Stimulated activated CD4-positive, alpha-beta T cell treated with anti-CD3 and anti-CD28 coated beads, Interleukin-2, amount 100 ng/mL, for 48 hours (primary cell): ENCODE measurements at regions not wholly inside any gene's neighbourhood (a gene's known extent, or its start where the extent isn't known, plus 50 kb on each side); places are given as distances from the start of the nearest gene placed in this dataset.

Source experiments
- DNase-seq, 2 donors: peaks; one replicate each; pipeline ENCODE4 v3.0.0-alpha.2; 2020

DNA sequence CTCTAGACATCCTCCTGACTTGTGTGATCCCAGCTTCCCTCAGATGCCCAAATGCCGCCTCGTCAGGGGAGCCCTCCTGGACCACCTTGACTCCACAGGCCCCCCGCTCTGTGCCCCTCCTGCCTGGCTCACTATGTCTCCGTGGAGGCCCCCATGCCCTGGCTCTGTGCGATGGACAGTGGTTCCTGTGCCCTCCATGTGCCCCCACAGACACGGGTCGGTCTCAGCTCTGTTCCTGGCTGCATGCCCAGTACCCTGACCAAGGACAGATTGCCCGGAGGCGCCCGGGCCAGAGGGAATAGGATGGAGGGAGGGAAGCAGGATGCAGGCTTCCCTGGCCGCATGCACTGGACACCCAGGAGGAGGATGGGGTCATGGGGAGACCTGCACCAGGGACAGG is 1274.6 kb downstream of the BRD1 start:
- DNase-seq, result no peak

DNA sequence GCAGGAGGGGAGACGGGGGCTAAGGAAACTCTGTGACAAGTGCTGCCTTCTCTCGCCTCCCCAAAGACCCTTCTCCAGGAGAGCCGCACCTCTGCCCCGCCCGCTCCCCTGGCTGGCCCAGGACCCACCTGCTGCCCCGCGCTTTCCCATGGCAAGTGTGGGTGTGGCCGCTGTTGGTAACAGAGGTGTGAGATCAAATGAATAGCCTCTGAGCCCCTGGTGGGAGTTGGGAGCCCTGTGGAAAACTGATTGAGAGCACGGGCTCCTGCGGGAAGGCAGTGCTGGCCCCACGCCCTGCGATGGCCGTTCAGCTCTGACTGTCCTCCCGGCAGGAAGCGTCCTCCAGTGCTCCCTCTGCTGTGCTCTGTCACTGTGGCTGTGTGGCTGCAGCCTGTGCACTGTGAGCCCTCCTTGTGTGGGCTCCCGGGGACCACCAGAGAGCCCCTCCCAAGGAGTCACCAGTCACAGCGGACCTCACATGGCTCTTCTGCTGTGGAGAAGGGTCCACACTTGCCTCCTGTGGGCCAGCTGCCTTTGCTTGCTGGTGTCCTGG is 1275.9 kb downstream of the BRD1 start:
- no peak for DNase-seq

DNA sequence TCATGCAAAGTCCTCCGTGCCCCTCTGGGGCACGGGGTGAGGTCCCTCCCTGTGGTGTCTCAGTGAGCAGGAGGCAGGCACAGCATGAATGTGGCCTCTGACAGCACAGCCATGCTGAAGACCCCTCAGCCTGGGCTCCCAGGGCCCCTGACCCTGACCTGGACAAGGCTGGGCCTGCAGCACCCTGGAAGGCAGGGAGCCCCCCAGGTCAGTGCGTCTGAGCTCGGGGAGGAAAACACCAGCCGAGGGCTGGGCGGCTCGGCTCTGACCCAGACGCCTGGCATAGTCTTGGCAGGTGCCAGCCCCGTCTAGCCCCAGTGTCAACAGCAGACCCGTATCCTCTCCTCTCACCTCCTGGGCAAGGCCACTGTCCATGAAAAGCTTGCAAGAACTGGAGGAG is 1276.6 kb downstream of the BRD1 start:
- DNase-seq, result no peak

DNA sequence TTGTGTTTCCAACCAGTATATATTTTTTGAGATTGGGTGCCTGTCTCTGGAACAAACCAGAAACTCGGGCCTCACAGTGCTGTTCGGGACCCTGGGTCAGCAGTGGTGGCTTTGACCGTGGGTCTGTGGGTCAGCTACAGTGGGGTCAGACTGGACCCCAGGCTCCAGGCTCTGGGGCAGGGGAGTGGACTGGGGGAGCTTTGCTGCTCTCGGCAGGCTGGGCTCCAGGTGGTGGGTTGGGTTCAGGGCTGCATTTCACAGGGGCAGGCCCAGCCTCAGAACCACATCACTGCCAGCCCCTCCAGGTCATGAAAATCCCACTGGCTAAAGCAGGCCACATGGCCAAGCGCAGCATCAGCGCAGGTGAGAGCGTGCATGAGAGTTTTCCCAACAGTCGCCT is 1279.3 kb downstream of the BRD1 start:
- no peak for DNase-seq

DNA sequence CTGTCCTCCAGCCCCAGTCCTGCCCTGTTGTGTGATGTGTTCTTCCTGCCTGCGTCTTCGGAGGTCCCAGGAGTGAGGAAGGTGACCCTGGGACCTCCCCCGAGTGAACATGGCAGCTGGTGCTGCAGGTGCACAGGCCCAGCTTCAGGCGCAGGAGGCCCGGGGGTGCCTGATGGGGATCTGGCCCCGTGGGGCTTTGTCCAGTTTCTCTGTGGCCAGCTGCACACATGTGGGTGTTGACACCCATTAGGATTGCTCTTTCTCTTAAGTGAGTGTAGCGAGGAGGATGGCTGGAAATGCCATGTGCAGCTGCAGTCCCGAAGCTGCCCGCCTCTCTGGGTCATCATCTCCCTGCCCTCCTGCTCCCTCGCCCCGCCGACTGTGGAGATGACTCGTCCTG is 1279.7 kb downstream of the BRD1 start:
- DNase-seq, result no peak

DNA sequence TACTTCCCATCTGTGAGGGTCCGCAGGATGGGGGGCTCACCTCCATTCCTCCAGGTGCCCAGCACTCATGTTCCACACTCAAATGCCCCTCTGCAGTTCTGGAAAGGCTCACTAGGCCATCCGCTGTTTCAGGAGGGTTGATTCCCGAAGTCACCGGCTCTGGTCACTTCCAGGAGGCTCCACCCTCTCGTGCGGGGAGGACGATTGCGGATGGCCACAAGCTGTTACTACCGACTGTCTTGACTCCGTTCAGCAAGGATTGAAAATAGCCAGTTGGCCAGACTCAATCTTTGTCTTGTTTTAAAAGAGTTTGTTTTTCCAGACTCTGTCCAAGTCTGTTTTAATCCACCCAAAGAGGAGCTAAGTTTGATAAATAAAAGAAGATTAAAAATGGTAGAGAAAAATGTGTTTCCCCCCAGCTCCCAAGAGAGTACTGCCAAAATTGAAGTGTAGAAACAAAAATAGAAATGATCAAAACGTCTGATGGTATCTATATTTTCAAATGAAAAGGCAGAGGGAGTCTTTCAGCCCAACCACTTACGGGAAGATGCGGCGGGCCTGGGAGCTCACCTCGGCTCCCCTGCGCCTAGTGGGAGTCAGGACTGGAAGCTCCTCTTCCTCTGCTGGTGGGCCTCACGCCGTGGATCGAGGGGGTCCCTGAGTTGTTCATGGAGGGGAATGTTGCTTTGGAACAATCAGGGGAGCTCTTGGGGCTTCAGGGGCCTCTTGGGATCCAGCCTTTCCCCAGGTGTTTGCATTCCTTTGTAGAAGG is 1280.8 kb downstream of the BRD1 start:
- no peak for DNase-seq

DNA sequence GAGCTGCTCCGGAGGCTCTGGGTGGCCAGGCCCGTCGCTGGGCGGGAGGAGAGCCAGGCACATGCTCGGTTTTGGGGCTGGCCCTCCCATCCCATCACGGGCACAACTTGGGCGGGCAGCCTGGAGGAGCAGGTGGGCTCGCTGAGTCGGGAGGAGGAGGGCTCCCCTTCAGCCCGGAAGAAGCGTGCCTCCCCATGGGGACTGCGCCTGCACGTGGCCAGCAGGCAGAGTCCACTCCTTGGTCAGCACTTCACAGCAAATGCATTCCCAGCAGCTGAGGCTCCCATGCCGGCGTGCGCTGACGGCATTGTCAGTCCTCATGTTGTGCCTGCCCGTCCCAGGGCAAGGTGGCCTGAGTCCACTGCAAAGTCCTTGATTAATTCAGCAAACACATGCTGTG is 1281.7 kb downstream of the BRD1 start:
- DNase-seq, result no peak

DNA sequence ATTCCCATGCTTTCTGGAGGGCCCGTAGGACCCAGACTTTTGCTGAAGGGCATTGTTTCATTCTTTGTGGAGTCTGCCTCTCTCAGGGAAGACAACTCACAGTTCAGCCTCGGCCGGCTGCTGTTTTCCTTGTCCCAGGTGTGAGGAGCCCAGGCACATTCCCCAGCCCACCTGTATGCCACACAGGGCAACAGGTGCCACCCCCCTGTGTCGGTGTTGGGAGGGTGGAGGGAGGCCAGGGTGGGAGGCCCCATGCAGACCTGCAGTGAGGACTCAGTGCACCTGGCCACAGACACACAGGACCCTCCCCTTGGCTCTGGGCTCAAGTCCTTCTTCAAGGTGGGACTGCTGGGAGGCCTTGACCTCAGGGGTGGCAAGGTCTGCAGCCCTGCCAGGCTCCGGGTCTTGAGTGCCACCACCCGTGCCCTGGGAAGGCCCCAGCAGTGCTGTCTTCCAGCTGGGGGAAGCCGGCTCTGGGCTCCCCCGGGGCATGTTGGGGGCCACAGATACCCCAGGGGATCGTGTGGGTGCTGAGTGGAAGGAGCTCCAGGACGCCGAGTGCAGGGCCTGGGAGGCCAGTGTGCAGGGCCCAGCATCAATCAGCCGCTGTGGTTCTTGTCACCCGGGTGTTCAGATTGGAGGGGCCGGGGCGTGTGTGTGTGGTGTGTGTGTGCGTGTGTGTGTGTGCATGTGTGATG is 1286.1 kb downstream of the BRD1 start:
- no peak for DNase-seq

DNA sequence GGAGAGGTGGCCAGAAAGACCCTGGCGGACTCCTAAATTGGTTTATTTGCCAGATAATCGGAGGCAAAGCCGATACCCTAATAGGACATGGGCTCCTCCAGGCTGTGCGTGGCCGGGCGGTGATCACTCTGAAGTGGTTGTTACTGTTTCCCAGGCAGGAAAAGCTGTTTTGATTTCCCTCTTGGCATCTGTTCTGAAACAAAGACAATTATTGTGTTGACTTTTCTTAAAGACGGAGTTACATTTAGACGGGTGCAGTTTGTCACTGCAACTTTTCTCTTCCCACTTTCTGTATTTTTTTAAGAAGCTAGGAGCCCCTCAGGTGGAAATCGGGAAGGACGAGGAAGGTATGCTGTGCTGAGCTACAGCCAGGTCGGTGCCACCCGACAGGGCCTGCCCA is 1288.4 kb downstream of the BRD1 start:
- DNase-seq, result no peak

DNA sequence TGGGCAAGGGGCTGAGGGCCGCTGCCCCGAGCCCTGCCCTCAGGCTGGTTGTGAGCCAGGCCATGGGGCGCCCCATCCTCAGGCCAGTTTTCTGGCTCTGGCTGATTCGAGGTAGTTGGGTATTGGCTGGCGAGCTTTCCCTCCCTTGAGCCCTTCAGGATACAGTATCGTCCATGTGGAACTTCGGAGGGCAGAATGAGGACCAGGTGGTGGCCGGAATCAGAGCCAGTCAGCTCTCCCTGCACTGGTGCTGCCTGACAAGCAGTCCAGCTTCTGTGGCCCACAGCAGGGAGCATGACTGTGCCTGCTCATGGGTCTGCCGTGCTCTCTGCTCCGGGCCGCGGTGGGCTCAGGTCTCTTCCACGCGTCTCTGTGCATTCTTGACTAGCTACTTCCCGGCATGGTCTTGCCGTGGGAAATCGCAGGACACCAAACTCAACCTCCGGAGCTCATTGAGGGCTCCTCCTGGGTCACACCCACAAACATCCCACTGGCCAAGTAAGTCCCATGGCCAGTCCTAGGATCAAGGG is 1289.3 kb downstream of the BRD1 start:
- no peak for DNase-seq

DNA sequence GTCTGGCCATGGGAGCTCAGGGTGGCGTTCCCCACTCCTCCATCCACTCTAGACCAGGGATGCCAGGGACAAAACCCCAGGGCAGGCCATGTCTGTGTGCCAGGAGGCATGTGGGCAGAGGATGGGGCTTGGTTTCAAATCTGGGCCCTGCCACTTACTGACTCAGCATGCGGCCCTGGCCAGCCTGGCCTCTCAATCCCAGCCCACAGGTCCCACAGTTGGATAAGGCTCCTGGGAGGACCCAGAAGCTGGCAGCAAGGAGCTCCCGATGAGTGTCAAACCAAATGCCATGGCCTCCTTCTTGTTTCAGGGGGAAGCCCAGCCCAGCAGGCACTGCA is 1290.4 kb downstream of the BRD1 start:
- no peak for DNase-seq

DNA sequence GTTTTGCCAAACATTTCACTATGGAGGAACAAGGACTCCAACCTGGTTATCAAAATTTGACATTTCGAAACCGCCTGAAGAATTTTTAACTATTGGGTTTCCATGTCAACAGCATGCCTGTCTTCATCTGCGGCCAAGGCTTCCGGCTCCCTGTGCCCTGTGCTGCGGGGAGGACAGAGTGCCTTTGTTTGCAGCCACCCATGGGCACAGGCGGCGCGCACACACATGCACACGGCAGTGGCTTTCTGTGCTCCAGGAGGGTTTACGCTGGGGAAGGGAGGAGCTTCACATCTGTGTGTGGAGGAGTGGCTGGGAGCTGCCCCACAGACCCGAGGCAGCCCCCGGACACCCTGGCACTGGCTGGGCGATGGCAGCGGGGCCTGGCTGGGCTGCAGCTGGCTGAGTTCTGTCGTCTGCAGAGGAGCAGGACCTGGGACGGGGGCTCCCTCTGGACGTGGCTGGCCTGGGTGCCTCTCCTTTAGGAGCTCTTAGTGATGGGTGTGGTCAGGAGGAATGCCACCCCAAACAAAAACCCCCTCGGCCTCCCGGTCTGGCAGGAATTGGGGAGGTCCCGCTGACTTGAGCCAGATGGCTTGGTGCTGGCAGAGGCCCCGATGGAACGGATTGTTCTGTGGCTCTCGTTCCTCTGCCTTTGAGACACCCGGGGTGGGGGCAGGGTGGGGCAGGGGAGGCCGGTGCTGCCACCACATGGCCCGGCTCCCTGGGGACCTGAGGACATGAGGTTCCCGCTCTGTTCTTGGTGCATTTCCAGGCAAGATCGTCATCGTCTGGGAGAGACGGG is 1290.9 kb downstream of the BRD1 start:
- DNase-seq, result no peak

DNA sequence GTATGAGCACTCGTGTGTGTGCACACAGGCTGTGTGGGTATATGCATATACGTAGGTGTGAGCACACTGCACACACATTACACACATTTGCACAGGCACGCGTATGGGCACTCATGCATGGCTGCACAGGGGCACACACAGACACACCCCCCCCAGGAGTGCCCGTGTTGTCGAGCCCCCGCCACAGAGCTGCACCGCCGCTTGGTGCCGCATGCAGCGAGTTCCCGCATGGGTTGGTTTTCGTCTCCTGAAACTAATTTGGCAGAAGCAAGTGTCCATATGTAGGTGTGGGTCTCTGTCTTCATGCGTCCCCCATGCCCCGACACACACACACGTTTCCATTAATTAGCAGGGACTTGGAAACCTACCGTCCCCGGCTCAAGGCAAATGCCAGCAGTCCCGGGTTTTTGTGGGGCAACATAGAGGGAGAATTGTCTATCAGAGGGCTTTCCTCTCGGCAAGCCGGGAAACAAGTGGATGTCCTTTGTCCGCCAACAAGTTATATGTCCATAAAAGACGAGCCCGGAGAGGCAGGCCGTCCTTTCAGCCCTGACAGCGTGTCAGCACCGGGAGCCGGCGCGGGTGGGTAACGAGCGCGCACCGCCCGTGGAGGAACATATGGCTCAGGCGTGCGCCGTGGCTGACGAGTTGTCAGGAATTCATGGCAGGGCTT is 1291.7 kb downstream of the BRD1 start:
- DNase-seq, result no peak

DNA sequence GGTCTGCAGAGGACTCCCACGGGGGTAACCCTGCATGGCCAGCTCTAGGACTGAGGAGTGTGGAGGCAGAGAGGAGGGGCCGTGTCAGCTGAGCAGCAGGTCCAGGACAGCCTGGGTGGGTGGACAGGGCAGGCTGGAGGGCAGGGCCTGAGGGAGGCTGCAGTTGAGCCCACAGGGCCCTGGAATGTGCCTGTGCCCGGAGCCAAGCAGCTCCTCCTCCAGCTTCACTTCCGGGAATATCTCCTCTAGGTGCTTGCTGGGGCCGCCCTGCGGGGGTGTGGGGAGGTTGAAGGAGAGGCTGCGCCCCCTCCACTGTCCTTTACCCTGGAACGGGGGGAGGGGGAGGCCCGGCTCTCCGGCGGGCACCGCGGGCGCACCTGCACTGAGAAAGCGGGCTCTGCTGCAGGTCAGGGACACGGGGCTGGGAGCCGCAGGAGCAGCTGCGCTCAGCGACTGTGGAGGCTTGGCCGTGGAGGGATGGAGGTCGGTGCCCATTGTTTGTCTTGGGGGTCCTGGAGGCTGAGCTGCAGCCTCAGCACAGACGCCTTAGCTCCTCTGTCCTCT is 1293.2 kb downstream of the BRD1 start:
- no peak for DNase-seq

DNA sequence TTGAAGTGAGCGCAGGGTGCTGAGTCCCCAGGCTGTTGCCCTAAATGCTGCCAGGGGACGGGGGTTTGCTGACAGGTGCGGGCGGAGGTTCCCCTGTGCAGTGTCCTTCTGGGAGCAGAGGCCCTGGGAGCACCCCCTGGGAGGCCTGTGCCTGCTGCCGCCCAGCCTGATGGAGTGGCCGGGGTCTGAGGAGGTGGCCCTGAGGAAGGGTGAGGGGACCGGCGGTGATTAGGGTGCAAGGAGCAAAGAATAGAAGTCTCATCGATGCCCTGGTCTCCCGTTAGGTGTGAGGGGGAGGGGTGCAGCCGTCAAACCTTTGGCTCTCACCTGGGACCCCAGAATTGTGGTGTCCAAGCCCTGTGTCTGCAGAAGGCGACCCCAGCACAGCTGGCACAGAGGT is 1294.7 kb downstream of the BRD1 start:
- no peak for DNase-seq

DNA sequence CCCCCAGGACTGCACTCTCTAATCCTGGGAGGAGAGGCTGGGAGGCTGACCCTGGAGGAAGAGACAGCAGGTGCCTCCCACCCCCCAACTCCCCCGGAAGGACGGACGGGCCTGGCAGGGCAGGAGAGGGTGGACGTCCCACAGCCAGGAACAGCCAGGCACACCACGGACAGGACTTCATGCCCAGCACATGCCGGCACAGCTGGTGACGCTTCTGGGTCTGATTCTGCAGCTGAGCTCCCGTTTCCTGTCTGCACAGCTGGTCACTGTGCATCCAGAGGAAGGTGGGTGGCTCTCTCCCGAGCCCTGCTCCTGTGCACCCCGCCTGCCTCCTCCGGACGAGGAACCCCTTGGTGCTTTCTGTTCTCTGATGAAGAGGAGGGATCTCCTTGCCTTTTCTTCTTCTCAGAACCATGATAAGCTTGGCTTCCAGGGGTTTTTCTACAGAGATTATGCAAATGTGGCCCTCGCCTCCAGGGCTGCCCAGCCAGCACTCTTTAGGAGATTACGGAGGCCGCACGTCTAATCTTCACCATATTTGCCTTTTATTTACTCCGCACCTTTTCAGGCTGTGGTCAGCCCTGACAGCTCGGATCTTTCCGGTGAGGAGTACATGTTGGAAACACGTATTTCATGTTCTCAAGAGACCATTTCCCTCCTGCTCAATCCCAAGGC is 1295.8 kb downstream of the BRD1 start:
- DNase-seq, result no peak

DNA sequence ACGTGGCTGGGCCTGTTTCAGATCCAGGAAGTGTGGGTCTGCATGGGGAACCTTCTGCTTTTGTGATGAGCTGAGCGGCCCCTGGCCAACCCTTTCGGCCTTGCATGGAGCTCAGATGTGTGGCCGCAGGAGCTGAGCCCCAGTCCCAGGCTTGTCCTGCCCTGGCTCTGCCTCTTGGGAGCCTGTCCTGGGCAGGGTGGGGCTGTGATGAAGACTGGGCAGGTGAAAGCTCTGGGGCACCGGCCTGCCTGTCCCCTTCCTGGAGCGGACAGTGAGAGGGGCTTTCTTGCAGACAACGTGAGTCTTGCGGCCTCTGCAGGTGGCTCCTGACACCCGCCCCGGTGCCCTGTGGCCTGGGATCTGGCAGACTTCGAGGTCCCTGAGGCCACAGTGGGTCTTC is 1296.6 kb downstream of the BRD1 start:
- DNase-seq, result no peak

DNA sequence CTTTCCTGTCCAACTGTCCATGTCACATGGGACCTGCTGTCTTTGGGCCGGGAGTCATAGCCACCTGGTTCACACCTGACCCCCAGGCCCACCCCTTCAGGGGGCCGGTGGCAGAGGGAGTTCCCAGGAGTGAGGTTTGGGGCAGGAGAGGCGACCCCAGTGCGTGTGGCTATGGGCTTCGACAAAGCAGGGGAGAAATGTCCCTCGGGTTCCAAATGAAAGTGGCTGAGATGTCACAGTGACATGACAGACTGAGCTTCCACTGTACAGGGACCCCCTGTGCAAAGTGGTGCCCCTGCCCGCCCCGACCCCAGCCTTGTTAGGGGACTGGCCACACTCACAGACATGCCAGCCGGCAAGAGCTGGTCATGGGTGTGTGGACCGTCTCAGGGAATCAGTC is 1297.0 kb downstream of the BRD1 start:
- no peak for DNase-seq

DNA sequence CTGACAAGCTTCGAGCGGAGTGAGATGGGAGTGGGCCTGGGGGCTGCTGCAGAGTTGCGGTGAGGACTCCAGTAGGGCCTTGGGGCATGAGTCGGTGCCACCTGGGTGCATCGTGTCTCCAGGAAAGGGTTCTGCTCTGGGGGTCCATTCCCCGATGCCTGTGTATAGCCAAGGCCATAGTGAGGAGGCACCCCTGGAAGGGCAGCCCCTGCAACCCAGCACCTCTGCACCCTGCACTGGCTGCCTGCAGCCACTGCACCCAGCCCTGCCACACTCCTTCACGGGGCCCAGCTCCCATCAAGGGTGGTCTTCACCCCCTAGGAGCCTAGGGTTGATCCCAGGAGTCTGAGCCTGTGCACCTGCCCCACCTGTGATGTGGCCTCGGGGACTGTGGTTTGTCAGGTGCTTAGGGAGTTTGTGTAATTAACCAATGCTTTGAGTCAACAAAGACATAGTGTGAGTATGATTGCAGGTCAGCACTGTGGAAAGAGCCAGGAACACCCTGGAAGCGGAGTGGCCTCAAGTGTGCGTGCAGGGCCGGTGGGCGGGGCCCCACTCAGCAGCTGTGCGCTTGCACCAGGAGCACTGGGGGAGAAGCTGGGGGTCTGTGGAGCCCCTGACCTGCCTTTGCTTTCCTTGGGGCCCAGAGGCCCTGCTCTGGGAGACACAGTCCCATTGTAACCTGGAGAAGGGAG is 1299.3 kb downstream of the BRD1 start:
- DNase-seq, result no peak

DNA sequence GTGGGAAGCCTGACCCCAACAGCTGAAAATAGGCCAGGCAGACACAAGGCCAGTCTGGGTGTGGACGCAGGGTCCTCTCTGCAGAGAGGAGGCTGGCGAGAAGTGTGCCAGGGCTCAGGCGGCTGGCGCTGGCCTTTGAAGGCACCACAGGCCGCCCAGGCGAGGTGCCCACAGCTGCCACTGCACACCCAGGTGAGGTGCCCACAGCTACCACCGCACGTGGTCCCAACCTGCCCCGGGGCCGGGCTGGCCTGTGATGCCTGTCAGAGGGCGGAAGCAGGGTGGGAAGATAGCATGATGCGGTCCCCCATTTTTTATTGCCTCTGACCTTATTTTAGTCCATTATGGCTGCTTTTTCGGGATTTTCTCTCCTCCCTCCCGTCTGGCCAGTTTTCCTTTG is 1303.9 kb downstream of the BRD1 start:
- no peak for DNase-seq

DNA sequence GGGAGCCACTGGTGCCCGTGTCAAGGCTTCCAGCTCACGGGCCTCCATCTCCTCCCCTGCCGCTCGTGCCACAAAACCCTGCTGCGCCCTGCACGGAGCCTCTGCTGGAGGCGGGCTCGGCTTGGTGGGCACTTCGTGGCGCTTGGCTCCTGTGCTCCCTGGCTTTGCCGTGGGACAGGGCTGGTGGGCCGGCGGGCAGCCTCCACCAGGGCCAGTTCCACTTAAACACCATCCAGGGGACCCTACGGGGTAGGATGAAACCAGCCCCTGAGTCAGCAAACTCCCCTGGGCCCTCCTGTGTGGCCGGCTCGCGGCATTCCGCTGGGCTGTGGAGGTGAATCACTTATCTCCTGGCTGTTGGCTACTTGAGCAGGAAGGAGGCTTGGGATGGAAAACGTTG is 1304.6 kb downstream of the BRD1 start:
- DNase-seq, result no peak
